ENCODE measurements at regions not wholly inside any gene's neighbourhood (a gene's known extent, or its start where the extent isn't known, plus 50 kb on each side); places are given as distances from the start of the nearest gene placed in this dataset.
A peak's percentile ranks its signal among the peaks of the same experiment; 100 is the strongest.
"Not testable (repeated sequence)": the region's sequence is repeated elsewhere in the genome, so short reads cannot be mapped to it uniquely, and the experiment has no call there.

DNA sequence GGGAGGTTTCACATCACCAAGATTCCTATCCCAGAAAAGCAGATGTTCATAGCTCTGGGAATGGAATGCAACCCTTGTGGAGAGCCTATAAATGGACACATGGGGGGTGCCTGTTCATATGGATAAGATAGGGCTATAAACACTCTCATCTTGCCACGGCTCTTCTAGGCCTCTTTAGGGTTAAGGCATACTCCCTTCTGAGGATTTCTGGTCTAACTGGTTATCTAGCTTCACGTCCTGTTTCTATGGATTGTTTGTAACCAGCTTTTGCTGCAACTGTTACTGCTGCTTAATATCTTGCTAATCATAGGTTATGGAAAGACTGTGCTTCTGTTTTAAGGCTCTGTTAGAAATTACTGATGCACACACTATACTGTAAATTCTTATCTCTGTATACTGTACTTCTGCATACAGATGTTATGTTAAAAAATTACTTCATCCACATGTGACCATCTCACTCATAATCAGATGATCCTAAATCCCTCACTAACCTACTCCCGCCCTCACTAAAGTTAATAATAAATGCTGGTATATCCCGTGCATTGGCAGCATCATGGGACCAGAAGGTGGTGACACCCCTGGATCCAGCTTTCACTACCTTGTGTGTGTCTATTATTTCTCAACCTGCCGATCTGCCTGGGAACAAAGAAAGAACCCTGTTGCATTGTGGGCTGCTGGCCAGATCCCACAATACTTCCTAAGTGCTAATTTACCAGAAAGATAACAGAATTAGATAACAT lies 68.7 kb downstream of the PRKAB2 start:
- DNase-seq (ENCODE audit: low spot score); H3K27ac Mint-ChIP-seq; H3K36me3 Mint-ChIP-seq; H3K27me3 Mint-ChIP-seq (ENCODE audit: low read depth); H3K9me3 Mint-ChIP-seq; ATAC-seq; POLR2A ChIA-PET; H3K4me3 Mint-ChIP-seq: not testable (repeated sequence)
- peaks cover 13% of the 10 kb centered on the region for H3K4me1 Mint-ChIP-seq
- CTCF ChIA-PET, result interaction anchor here (0.6 kb wide), 1 partner anchor 25 kb away, joined by 4 read pairs; no protein-coding TSS in a partner anchor

DNA sequence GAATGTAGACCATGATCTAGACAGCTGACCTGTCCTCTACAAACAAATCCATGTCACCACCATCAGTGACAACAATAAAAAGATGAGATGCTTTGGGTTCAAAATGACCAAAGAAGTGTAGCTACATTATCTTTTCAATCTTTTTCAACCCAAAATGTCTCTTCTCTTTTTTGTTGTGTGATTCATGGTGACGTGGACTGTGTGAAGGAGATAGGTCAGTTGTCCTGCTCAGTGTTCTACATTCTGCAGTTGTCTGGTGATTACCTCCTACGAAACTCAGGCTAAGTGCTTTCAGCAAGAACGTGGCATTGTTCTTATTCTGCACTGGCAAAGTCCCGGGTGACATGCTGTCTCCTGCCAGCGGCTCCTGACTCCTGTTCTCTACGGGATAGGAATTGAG lies 73.1 kb downstream of the PRKAB2 start:
- Mint-ChIP-seq H3K4me1 (peaks cover 13% of the 10 kb centered on the region), H3K27me3 (ENCODE audit: low read depth) (no peaks in the 10 kb centered on the region; the same call in 1 of the 2 replicates), H3K27ac (no peak overlapping the region; the same call in 1 of the 2 replicates), H3K36me3 (no peaks in the 10 kb centered on the region), H3K4me3 (no peak overlapping the region), H3K9me3 (no peaks in the 10 kb centered on the region)
- POLR2A ChIA-PET, result no interaction called here
- DNase-seq (ENCODE audit: low spot score), result no peak
- ATAC-seq, result no peak
- TF ChIP-seq FOXP1 (CRISPR knock-in tag; IDR thresholded peaks at IDR 0.05; ENCODE audit: borderline replicate concordance), result no peak
- TF ChIP-seq, protein P1, sequence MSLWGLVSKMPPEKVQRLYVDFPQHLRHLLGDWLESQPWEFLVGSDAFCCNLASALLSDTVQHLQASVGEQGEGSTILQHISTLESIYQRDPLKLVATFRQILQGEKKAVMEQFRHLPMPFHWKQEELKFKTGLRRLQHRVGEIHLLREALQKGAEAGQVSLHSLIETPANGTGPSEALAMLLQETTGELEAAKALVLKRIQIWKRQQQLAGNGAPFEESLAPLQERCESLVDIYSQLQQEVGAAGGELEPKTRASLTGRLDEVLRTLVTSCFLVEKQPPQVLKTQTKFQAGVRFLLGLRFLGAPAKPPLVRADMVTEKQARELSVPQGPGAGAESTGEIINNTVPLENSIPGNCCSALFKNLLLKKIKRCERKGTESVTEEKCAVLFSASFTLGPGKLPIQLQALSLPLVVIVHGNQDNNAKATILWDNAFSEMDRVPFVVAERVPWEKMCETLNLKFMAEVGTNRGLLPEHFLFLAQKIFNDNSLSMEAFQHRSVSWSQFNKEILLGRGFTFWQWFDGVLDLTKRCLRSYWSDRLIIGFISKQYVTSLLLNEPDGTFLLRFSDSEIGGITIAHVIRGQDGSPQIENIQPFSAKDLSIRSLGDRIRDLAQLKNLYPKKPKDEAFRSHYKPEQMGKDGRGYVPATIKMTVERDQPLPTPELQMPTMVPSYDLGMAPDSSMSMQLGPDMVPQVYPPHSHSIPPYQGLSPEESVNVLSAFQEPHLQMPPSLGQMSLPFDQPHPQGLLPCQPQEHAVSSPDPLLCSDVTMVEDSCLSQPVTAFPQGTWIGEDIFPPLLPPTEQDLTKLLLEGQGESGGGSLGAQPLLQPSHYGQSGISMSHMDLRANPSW (CRISPR knock-in tag; conservative IDR thresholded peaks at IDR 0.05; ENCODE audit: low read depth), result no peak
- TF ChIP-seq, protein P2, sequence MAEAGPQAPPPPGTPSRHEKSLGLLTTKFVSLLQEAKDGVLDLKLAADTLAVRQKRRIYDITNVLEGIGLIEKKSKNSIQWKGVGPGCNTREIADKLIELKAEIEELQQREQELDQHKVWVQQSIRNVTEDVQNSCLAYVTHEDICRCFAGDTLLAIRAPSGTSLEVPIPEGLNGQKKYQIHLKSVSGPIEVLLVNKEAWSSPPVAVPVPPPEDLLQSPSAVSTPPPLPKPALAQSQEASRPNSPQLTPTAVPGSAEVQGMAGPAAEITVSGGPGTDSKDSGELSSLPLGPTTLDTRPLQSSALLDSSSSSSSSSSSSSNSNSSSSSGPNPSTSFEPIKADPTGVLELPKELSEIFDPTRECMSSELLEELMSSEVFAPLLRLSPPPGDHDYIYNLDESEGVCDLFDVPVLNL (CRISPR knock-in tag; IDR thresholded peaks at IDR 0.05; ENCODE audit: borderline replicate concordance, low read depth), result no peak
- no peak for TF ChIP-seq KAT7 (CRISPR knock-in tag; IDR thresholded peaks at IDR 0.05; ENCODE audit: borderline replicate concordance)
- TF ChIP-seq TP53 (CRISPR knock-in tag; IDR thresholded peaks at IDR 0.05), result no peak
- CTCF ChIA-PET, result interaction anchor here (1.1 to 1.7 kb wide), 3 partner anchors 26 to 143 kb away, joined by 3 to 4 read pairs (median 3); partner anchors contain the start of gene CHD1L

DNA sequence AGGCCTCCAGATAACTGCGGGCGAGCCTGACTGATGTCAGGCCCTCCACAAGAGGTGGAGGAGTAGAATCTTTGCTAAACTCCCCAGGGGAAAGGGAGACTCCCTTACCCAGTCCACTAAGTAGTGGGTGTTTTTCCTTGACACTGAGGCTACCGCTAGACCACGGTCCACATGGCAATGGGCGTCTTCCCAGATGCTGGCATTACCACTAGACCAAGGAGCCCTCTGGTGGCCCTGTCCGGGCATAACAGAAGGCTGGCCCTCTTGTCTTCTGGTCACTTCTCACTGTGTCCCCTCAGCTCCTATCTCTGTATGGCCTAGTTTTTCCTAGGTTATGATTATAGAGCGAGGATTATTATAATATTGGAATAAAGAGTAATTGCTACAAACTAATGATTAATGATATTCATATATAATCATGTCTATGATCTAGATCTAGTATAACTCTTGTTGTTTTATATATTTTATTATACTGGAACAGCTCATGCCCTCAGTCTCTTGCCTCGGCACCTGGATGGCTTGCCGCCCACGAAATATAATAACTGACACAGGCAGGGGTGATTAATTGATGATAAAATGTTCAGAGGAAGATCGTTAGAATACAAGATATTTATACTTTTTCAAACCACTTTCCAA lies 73.8 kb downstream of the PRKAB2 start:
- TF ChIP-seq, protein P3, sequence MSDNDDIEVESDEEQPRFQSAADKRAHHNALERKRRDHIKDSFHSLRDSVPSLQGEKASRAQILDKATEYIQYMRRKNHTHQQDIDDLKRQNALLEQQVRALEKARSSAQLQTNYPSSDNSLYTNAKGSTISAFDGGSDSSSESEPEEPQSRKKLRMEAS (CRISPR knock-in tag; IDR thresholded peaks at IDR 0.05), result 0 out of 2 replicates have a peak, but pooled peaks have one; percentile 29
- TF ChIP-seq, protein P4, sequence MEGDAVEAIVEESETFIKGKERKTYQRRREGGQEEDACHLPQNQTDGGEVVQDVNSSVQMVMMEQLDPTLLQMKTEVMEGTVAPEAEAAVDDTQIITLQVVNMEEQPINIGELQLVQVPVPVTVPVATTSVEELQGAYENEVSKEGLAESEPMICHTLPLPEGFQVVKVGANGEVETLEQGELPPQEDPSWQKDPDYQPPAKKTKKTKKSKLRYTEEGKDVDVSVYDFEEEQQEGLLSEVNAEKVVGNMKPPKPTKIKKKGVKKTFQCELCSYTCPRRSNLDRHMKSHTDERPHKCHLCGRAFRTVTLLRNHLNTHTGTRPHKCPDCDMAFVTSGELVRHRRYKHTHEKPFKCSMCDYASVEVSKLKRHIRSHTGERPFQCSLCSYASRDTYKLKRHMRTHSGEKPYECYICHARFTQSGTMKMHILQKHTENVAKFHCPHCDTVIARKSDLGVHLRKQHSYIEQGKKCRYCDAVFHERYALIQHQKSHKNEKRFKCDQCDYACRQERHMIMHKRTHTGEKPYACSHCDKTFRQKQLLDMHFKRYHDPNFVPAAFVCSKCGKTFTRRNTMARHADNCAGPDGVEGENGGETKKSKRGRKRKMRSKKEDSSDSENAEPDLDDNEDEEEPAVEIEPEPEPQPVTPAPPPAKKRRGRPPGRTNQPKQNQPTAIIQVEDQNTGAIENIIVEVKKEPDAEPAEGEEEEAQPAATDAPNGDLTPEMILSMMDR (IDR thresholded peaks at IDR 0.05), result peak; percentile 51
- ATAC-seq; H3K27me3 Mint-ChIP-seq (ENCODE audit: low read depth); H3K36me3 Mint-ChIP-seq; H3K4me1 Mint-ChIP-seq; H3K9me3 Mint-ChIP-seq; H3K27ac Mint-ChIP-seq; H3K4me3 Mint-ChIP-seq; POLR2A ChIA-PET: not testable (repeated sequence)
- peak; percentile 74 for DNase-seq (ENCODE audit: low spot score)
- CTCF ChIA-PET, result interaction anchor here (0.6 to 1.7 kb wide), 3 partner anchors 9 to 39 kb away, joined by 3 to 4 read pairs (median 3); no protein-coding TSS in a partner anchor

DNA sequence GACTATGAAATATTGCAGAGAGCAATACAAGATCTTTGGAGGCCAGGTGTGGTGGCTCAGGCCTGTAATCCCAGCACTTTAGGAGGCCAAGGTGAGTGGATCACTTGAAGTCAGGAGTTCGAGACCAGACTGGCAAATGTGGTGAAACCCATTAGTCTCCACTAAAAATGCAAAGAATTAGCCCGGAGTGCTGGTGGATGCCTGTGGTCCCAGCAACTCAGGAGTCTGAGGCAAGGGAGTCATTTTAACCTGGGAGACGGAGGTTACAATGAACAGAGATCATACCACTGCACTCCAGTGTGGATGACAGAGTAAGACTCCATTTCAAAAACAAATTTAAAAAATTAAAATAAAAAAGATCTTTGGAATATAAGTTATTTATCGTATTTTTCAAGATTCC lies 76.6 kb downstream of the PRKAB2 start:
- no peak for DNase-seq (ENCODE audit: low spot score)
- ChIA-PET CTCF (no interaction called here), POLR2A (no interaction called here)
- ATAC-seq, result no peak
- H3K4me3 Mint-ChIP-seq, result no peak overlapping the region
- H3K27me3 Mint-ChIP-seq (ENCODE audit: low read depth), result no peaks in the 10 kb centered on the region; the same call in 1 of the 2 replicates
- H3K9me3 Mint-ChIP-seq, result no peaks in the 10 kb centered on the region
- peaks cover 5% of the 10 kb centered on the region for H3K4me1 Mint-ChIP-seq
- TF ChIP-seq, protein P5, sequence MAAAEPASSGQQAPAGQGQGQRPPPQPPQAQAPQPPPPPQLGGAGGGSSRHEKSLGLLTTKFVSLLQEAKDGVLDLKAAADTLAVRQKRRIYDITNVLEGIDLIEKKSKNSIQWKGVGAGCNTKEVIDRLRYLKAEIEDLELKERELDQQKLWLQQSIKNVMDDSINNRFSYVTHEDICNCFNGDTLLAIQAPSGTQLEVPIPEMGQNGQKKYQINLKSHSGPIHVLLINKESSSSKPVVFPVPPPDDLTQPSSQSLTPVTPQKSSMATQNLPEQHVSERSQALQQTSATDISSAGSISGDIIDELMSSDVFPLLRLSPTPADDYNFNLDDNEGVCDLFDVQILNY (CRISPR knock-in tag; IDR thresholded peaks at IDR 0.05), result no peak
- TF ChIP-seq, protein P6, sequence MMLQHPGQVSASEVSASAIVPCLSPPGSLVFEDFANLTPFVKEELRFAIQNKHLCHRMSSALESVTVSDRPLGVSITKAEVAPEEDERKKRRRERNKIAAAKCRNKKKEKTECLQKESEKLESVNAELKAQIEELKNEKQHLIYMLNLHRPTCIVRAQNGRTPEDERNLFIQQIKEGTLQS (CRISPR knock-in tag; conservative IDR thresholded peaks at IDR 0.05), result no peak
- TF ChIP-seq GABPB1 (CRISPR knock-in tag; IDR thresholded peaks at IDR 0.05), result no peak
- TF ChIP-seq, protein P7, sequence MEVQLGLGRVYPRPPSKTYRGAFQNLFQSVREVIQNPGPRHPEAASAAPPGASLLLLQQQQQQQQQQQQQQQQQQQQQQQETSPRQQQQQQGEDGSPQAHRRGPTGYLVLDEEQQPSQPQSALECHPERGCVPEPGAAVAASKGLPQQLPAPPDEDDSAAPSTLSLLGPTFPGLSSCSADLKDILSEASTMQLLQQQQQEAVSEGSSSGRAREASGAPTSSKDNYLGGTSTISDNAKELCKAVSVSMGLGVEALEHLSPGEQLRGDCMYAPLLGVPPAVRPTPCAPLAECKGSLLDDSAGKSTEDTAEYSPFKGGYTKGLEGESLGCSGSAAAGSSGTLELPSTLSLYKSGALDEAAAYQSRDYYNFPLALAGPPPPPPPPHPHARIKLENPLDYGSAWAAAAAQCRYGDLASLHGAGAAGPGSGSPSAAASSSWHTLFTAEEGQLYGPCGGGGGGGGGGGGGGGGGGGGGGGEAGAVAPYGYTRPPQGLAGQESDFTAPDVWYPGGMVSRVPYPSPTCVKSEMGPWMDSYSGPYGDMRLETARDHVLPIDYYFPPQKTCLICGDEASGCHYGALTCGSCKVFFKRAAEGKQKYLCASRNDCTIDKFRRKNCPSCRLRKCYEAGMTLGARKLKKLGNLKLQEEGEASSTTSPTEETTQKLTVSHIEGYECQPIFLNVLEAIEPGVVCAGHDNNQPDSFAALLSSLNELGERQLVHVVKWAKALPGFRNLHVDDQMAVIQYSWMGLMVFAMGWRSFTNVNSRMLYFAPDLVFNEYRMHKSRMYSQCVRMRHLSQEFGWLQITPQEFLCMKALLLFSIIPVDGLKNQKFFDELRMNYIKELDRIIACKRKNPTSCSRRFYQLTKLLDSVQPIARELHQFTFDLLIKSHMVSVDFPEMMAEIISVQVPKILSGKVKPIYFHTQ (CRISPR knock-in tag; IDR thresholded peaks at IDR 0.05), result no peak
- no peak overlapping the region for H3K27ac Mint-ChIP-seq
- no peaks in the 10 kb centered on the region for H3K36me3 Mint-ChIP-seq
